ENCODE measurements at regions not wholly inside any gene's neighbourhood (a gene's known extent, or its start where the extent isn't known, plus 50 kb on each side); places are given as distances from the start of the nearest gene placed in this dataset.

GRCh38 chr2:12300019-12300602 is 416.6 kb upstream of the TRIB2 start:
- DNase-seq, result no peak

- DNase-seq, result no peak
These were observed 415.8 kb upstream of the TRIB2 start for GRCh38 chr2:12300927-12301326.

- no peak for DNase-seq
These were observed 414.6 kb upstream of the TRIB2 start for GRCh38 chr2:12302140-12302539.

- DNase-seq, result no peak
These were observed 414.0 kb upstream of the TRIB2 start for GRCh38 chr2:12302691-12303090.

- no peak for DNase-seq
These were observed 413.3 kb upstream of the TRIB2 start for GRCh38 chr2:12303181-12304030.

GRCh38 chr2:12304564-12305171 is 412.1 kb upstream of the TRIB2 start:
- no peak for DNase-seq

GRCh38 chr2:12305931-12306330 is 410.8 kb upstream of the TRIB2 start:
- DNase-seq, result no peak

- DNase-seq, result no peak
These were observed 406.3 kb upstream of the TRIB2 start for GRCh38 chr2:12310399-12310798.

GRCh38 chr2:12313445-12314126 is 403.1 kb upstream of the TRIB2 start:
- no peak for DNase-seq

- no peak for DNase-seq
These were observed 402.5 kb upstream of the TRIB2 start for GRCh38 chr2:12314127-12314760.

- no peak for DNase-seq
These were observed 401.5 kb upstream of the TRIB2 start for GRCh38 chr2:12315224-12315623.

GRCh38 chr2:12316476-12316875 is 400.3 kb upstream of the TRIB2 start:
- DNase-seq, result no peak

GRCh38 chr2:12317286-12317685 is 399.4 kb upstream of the TRIB2 start:
- no peak for DNase-seq

- DNase-seq, result no peak
These were observed 398.8 kb upstream of the TRIB2 start for GRCh38 chr2:12317814-12318426.

GRCh38 chr2:12318427-12319057 is 398.2 kb upstream of the TRIB2 start:
- no peak for DNase-seq

- no peak for DNase-seq
These were observed 396.6 kb upstream of the TRIB2 start for GRCh38 chr2:12320027-12320734.

- no peak for DNase-seq
These were observed 395.6 kb upstream of the TRIB2 start for GRCh38 chr2:12320991-12321641.

GRCh38 chr2:12321886-12322285 is 394.9 kb upstream of the TRIB2 start:
- DNase-seq, result no peak

GRCh38 chr2:12325806-12326205 is 390.9 kb upstream of the TRIB2 start:
- no peak for DNase-seq

GRCh38 chr2:12326449-12327190 is 390.1 kb upstream of the TRIB2 start:
- no peak for DNase-seq
